Karpas-422 (cell line): ENCODE measurements at regions not wholly inside any gene's neighbourhood (a gene's known extent, or its start where the extent isn't known, plus 50 kb on each side); places are given as distances from the start of the nearest gene placed in this dataset.

Experiments used
- DNase-seq: peaks from one replicate; pipeline ENCODE4 v3.0.0-alpha.2; 2015
- H2AFZ ChIP-seq: fragments of 200-600 bp; sonication (generic); 2 replicates; pipeline ENCODE4 v1.6.1; 2014; ENCODE audit warnings: antibody characterized with exemption, low read length, mixed read lengths
- H3K27ac ChIP-seq: fragments of 200-600 bp; sonication (generic); 2 replicates; pipeline ENCODE4 v1.5.1; 2014; ENCODE audit warnings: mild to moderate bottlenecking, low read length, moderate library complexity
- H3K27me3 ChIP-seq: fragments of 200-600 bp; sonication (generic); 2 replicates; pipeline ENCODE4 v1.6.1; 2014; ENCODE audit warnings: low read length, mixed read lengths
- H3K36me3 ChIP-seq: fragments of 200-600 bp; sonication (generic); 2 replicates; pipeline ENCODE4 v1.6.1; 2014; ENCODE audit warnings: low read length, mixed read lengths; ENCODE audit not compliant: insufficient read depth
- H3K4me1 ChIP-seq: fragments of 200-600 bp; sonication (generic); 2 replicates; pipeline ENCODE4 v1.6.1; 2014; ENCODE audit warnings: mild to moderate bottlenecking, low read length, mixed read lengths
- H3K4me2 ChIP-seq: fragments of 200-600 bp; sonication (generic); 2 replicates; pipeline ENCODE4 v1.6.1; 2014; ENCODE audit warnings: low read length, low read depth, mild to moderate bottlenecking; ENCODE audit not compliant: poor library complexity, severe bottlenecking
- H3K4me3 ChIP-seq: fragments of 200-600 bp; sonication (generic); 2 replicates; pipeline ENCODE4 v1.5.1; 2014; ENCODE audit warnings: mild to moderate bottlenecking, antibody characterized with exemption, low read length, mixed read lengths
- H3K79me2 ChIP-seq: fragments of 200-600 bp; sonication (generic); 2 replicates; pipeline ENCODE4 v1.6.1; 2014; ENCODE audit warnings: mild to moderate bottlenecking, low read length, mixed read lengths
- H3K9ac ChIP-seq: fragments of 200-600 bp; sonication (generic); 2 replicates; pipeline ENCODE4 v1.6.0; 2014; ENCODE audit warnings: low read length
- H3K9me2 ChIP-seq: fragments of 200-600 bp; sonication (generic), shearing (Covaris generic); replicated peaks from 2 replicates; pipeline ENCODE4 v1.6.0; 2014; ENCODE audit warnings: mild to moderate bottlenecking, low read length, moderate library complexity; ENCODE audit not compliant: insufficient read depth
- H3K9me3 ChIP-seq: fragments of 300-700, 200-600 bp; sonication (generic); 2 replicates; pipeline ENCODE4 v1.6.1; 2014; ENCODE audit warnings: low read length, mixed read lengths
- H4K20me1 ChIP-seq: fragments of 200-600 bp; sonication (generic); 2 replicates; pipeline ENCODE4 v1.6.1; 2014; ENCODE audit warnings: mild to moderate bottlenecking, antibody characterized with exemption, low read length, low read depth; ENCODE audit not compliant: insufficient read depth

DNA sequence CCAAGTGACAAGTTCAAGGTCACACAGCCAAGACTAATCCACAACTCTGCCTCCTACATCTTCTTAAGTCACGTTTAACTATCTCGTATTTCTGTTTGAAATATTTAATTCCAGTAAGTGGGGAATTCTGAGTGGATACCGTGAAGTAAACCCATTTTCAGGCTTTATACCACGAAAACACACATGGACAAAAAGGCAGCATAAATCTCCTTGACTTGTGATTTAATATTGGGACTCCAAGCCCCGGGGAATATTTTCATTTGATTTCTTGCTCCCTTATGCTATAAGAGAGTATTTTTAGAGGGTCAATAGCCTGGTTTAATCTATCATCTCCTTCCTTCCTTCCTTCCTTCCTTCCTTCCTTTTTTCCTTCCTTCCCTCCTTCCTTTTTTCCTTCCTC, 716.7 kb downstream of the VRK1 start:
- no peak overlapping the region for H3K27ac ChIP-seq
- no peak overlapping the region for H3K9ac ChIP-seq
- H3K27me3 ChIP-seq: peaks cover 7% of the 10 kb centered on the region; the same call in 1 of the 2 replicates
- H3K36me3 ChIP-seq: no peaks in the 10 kb centered on the region
- H3K9me2 ChIP-seq: no peaks in the 10 kb centered on the region
- no peak overlapping the region for H3K4me2 ChIP-seq
- H2AFZ ChIP-seq: no peak overlapping the region
- peaks cover 6% of the 10 kb centered on the region; the same call in 1 of the 2 replicates for H3K9me3 ChIP-seq
- no peaks in the 10 kb centered on the region for H3K79me2 ChIP-seq
- no peaks in the 10 kb centered on the region for H3K4me1 ChIP-seq
- no peaks in the 10 kb centered on the region for H4K20me1 ChIP-seq
- no peak for DNase-seq
- H3K4me3 ChIP-seq: no peak overlapping the region

GRCh38 chr14:97517566-97518234, 720.5 kb downstream of the VRK1 start:
- no peak overlapping the region for H3K4me3 ChIP-seq
- no peaks in the 10 kb centered on the region for H4K20me1 ChIP-seq
- H3K27me3 ChIP-seq: no peaks in the 10 kb centered on the region
- no peaks in the 10 kb centered on the region for H3K4me1 ChIP-seq
- H3K9me3 ChIP-seq: no peaks in the 10 kb centered on the region
- no peaks in the 10 kb centered on the region for H3K36me3 ChIP-seq
- no peaks in the 10 kb centered on the region for H3K9me2 ChIP-seq
- no peak overlapping the region for H3K4me2 ChIP-seq
- H3K79me2 ChIP-seq: no peaks in the 10 kb centered on the region
- H3K27ac ChIP-seq: no peak overlapping the region
- H2AFZ ChIP-seq: no peak overlapping the region
- DNase-seq: no peak
- H3K9ac ChIP-seq: no peak overlapping the region

DNA sequence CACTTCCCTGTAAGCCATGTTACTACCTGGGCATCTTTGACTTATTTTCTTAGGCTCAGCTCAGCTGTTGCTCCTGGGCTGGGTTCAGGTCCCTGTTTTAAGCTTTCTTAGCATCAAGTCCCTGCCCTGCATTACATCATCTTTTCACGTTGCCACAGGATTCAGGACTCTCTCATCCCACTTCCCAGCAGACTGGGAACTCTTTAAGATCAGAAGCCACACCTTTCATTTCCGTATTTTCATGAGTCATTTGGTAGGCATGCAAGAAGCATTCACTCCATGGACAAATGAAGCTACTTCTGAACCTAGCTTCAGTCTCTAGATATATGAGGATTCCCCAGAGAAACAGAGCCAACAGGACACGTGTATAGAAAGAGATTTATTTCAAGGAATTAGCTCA, 726.8 kb downstream of the VRK1 start:
- DNase-seq: no peak
- no peak overlapping the region for H3K9ac ChIP-seq
- H3K9me3 ChIP-seq: no peaks in the 10 kb centered on the region
- H3K9me2 ChIP-seq: no peaks in the 10 kb centered on the region
- no peaks in the 10 kb centered on the region for H3K79me2 ChIP-seq
- no peaks in the 10 kb centered on the region for H4K20me1 ChIP-seq
- no peaks in the 10 kb centered on the region for H3K4me1 ChIP-seq
- H3K36me3 ChIP-seq: no peaks in the 10 kb centered on the region
- H3K27me3 ChIP-seq: peaks cover 4% of the 10 kb centered on the region; the same call in 1 of the 2 replicates
- no peak overlapping the region for H2AFZ ChIP-seq
- no peak overlapping the region for H3K4me2 ChIP-seq
- no peak overlapping the region for H3K27ac ChIP-seq
- no peak overlapping the region for H3K4me3 ChIP-seq

DNA sequence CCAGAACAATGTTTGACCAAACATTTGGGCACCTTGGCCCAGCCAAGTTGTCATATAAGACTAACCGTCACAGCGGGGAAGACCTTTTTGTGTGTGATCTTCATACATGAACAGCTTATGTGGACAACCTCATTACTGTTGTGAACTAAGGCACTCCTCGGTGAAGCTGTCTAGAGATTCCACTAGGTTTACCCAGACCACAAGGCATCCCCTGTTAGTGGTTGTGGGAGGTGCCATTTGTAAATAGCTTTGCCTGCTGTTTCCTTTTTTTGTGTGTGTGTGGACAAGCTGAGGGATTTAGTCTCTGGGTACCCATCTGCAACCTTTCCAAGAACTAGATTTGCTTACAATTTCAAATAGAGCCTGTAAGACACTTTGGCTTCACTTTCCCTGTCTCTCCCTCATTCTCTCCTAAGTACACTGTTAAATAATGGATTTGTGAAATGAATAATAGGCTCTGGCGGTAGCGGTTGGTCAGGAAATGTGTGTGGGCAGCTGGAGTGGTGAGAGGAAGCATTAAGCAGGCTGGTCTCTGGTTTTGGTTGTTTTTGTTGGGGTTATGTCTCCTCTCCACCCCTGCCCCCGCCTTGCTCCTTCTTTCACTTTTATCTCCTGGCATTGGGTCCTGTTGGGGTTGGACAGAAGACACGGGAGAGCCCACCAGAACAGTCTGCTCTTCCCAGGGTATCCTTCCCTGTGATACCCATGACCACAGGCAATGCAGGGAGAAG, 727.6 kb downstream of the VRK1 start:
- Histone ChIP-seq H4K20me1 (no peaks in the 10 kb centered on the region), H3K4me1 (no peaks in the 10 kb centered on the region), H3K9me3 (no peaks in the 10 kb centered on the region), H3K9ac (no peak overlapping the region), H2AFZ (no peak overlapping the region), H3K4me2 (no peak overlapping the region), H3K27ac (no peak overlapping the region), H3K9me2 (no peaks in the 10 kb centered on the region), H3K36me3 (no peaks in the 10 kb centered on the region), H3K27me3 (peaks cover 4% of the 10 kb centered on the region; the same call in 1 of the 2 replicates), H3K4me3 (no peak overlapping the region), H3K79me2 (no peaks in the 10 kb centered on the region)
- no peak for DNase-seq

- H4K20me1 ChIP-seq: no peaks in the 10 kb centered on the region
- H3K9me2 ChIP-seq: no peaks in the 10 kb centered on the region
- peaks cover 4% of the 10 kb centered on the region; the same call in 1 of the 2 replicates for H3K27me3 ChIP-seq
- H3K27ac ChIP-seq: no peak overlapping the region
- no peaks in the 10 kb centered on the region for H3K79me2 ChIP-seq
- no peak for DNase-seq
- H2AFZ ChIP-seq: no peak overlapping the region
- H3K36me3 ChIP-seq: no peaks in the 10 kb centered on the region
- H3K9ac ChIP-seq: no peak overlapping the region
- H3K9me3 ChIP-seq: no peaks in the 10 kb centered on the region
- H3K4me1 ChIP-seq: no peaks in the 10 kb centered on the region
- no peak overlapping the region for H3K4me2 ChIP-seq
- no peak overlapping the region for H3K4me3 ChIP-seq
Measured at GRCh38 chr14:97527993-97528392, 730.8 kb downstream of the VRK1 start.

DNA sequence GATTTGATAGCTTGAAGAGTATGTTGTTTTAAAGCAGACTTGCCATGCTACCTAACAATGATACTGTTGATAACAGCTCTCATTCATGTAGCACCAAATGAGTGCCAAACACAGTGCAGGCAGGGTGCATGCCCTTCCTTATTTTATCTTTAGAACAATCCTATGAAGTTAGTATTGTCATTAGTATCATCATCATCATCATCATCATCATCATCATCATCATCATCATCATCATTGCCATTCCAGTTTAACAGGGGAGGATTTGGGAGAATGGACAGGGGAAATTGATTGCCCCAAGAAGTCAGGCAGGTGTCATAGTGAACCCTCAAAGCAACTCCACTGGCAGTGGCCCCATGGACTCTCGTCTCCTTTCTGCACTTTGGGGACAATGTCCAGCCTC, 734.9 kb downstream of the VRK1 start:
- Histone ChIP-seq H3K4me2 (no peak overlapping the region), H4K20me1 (no peaks in the 10 kb centered on the region), H2AFZ (no peak overlapping the region), H3K9ac (no peak overlapping the region), H3K4me1 (no peaks in the 10 kb centered on the region), H3K36me3 (no peaks in the 10 kb centered on the region), H3K79me2 (no peaks in the 10 kb centered on the region), H3K27me3 (0 out of 2 replicates have a peak, but pooled peaks cover 2% of the 10 kb centered on the region), H3K27ac (no peak overlapping the region), H3K9me3 (no peaks in the 10 kb centered on the region), H3K4me3 (no peak overlapping the region), H3K9me2 (no peaks in the 10 kb centered on the region)
- DNase-seq: no peak

DNA sequence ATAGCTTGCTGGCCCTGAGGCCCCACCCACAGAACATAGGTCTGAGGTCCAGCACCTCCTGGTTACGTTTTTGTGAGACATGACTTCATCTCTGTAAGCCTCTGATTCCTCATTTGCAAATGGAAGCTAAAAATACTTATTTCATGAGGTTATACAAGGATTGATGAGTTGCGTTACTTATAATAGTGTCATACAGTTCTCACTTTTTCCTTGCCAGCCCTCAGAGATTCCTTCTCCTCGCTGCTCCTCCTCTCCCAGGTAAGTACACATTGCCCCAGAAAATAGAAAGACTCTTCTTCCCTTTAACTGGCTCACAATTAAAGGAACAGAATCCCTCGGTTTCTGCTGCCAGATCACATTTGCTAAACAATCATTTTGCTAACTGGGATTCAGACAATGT, 739.2 kb downstream of the VRK1 start:
- no peak overlapping the region for H3K9ac ChIP-seq
- H3K9me3 ChIP-seq: no peaks in the 10 kb centered on the region
- H3K79me2 ChIP-seq: no peaks in the 10 kb centered on the region
- no peak overlapping the region for H3K4me3 ChIP-seq
- H3K27me3 ChIP-seq: 0 out of 2 replicates have a peak, but pooled peaks cover 2% of the 10 kb centered on the region
- no peaks in the 10 kb centered on the region for H3K36me3 ChIP-seq
- no peak for DNase-seq
- H3K4me1 ChIP-seq: no peaks in the 10 kb centered on the region
- H3K4me2 ChIP-seq: no peak overlapping the region
- H2AFZ ChIP-seq: no peak overlapping the region
- no peaks in the 10 kb centered on the region for H4K20me1 ChIP-seq
- H3K9me2 ChIP-seq: no peaks in the 10 kb centered on the region
- no peak overlapping the region for H3K27ac ChIP-seq

DNA sequence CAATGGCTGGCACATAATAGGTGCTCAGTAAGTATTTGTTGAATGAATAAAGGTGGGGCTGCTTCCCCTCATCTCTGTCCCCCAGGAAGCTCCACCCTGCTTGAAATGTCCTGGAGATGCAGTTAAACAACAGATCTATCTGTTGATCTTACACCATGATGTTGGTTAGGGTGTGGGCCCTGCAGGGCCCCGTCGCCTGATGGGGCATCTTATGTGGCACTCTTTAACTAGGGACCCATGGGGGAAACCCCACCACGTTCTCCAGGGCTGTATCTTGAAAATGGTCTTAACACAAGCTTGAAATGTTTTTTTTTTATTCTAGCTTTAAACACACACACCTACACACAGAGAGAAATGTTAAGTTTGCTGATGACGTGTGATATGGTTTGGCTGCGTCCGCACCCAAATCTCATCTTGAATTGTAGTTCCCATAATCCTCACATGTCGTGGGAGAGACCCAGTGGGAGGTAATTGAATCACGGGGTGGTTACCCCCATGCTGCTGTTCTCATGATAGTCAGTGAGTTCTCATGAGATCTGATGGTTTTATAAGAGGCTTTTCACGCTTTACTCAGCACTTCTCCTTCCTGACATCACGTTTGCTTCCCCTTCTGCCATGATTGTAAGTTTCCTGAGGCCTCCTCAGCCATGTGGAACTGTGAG, 741.7 kb downstream of the VRK1 start:
- Histone ChIP-seq H3K4me1 (no peaks in the 10 kb centered on the region), H2AFZ (no peak overlapping the region), H3K79me2 (no peaks in the 10 kb centered on the region), H3K27me3 (0 out of 2 replicates have a peak, but pooled peaks cover 2% of the 10 kb centered on the region), H3K9me2 (no peaks in the 10 kb centered on the region), H3K27ac (no peak overlapping the region), H3K4me2 (no peak overlapping the region), H3K9me3 (no peaks in the 10 kb centered on the region), H3K9ac (no peak overlapping the region), H3K36me3 (no peaks in the 10 kb centered on the region), H3K4me3 (no peak overlapping the region), H4K20me1 (no peaks in the 10 kb centered on the region)
- no peak for DNase-seq
